ENCODE measurements at regions not wholly inside any gene's neighbourhood (a gene's known extent, or its start where the extent isn't known, plus 50 kb on each side); places are given as distances from the start of the nearest gene placed in this dataset.
"Not testable (repeated sequence)": the region's sequence is repeated elsewhere in the genome, so short reads cannot be mapped to it uniquely, and the experiment has no call there.

DNA sequence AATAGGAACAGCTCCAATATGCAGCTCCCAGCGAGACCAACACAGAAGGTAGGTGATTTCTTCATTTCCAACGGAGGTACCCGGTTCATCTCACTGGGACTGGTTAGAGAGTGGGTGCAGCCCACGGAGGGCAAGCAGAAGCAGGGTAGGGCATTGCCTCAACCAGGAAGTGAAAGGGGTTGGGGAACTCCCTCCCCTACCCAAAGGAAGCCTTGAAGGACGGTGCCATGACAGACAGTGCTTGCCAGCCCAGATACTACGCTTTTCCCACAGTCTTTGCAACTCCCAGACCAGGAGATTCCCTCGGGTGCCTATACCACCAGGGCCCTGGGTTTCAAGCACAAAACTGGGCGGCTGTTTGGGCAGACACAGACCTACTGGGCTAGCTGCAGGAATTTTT, 576.9 kb upstream of the NECTIN3 start:
- no peak for TF ChIP-seq FOXA1 (IDR thresholded peaks at IDR 0.05)
- TF ChIP-seq L3MBTL2 (conservative IDR thresholded peaks at IDR 0.05) = no peak
- TF ChIP-seq FOXM1 (IDR thresholded peaks at IDR 0.05; ENCODE audit: borderline replicate concordance) = no peak
- TF ChIP-seq ELF4 (IDR thresholded peaks at IDR 0.05) = no peak
- TF ChIP-seq TARDBP (IDR thresholded peaks at IDR 0.05) = no peak
- TF ChIP-seq, protein P1, sequence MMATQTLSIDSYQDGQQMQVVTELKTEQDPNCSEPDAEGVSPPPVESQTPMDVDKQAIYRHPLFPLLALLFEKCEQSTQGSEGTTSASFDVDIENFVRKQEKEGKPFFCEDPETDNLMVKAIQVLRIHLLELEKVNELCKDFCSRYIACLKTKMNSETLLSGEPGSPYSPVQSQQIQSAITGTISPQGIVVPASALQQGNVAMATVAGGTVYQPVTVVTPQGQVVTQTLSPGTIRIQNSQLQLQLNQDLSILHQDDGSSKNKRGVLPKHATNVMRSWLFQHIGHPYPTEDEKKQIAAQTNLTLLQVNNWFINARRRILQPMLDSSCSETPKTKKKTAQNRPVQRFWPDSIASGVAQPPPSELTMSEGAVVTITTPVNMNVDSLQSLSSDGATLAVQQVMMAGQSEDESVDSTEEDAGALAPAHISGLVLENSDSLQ (IDR thresholded peaks at IDR 0.05) = no peak
- no peak for DNase-seq (ENCODE audit: extremely low spot score)
- ChIA-PET CTCF (no interaction called here), POLR2A (no interaction called here)

DNA sequence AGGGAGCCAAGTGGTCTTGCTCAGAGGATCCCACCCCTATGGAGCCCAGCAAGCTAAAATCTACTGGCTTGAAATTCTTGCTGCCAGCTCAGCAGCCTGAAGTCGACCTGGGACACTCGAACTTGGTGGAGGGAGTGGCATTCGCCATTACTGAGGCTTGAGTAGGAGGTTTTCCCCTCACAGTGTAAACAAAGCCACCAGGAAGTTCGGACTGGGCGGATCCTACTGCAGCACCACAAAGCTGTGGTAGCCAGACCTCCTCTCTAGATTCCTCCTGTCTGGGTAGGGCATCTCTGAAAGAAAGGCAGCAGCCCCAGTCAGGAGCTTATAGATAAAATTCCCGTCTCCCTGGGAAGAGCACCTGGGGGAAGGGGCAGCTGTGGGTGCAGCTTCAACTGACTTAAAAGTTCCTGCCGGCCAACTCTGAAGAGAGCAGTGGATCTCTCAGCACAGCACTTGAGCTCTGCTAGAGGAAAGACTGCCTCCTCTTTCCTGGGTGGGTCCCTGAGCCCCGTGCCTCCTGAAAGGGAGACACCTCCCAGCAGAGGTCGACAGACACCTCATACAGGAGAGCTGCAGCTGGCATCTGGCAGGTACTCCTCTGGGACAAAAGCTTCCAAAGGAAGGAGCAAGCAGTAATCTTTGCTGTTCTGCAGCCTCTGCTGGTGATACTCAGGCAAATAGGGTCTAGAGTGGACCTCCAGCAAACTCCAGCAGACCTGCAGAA, 576.3 kb upstream of the NECTIN3 start:
- TF ChIP-seq ARNT (IDR thresholded peaks at IDR 0.05) (no peak), ELF4 (IDR thresholded peaks at IDR 0.05) (no peak), SP1 (IDR thresholded peaks at IDR 0.05) (no peak), FOXM1 (IDR thresholded peaks at IDR 0.05; ENCODE audit: borderline replicate concordance) (no peak), LEF1 (IDR thresholded peaks at IDR 0.05; ENCODE audit: borderline replicate concordance) (no peak), SUZ12 (IDR thresholded peaks at IDR 0.05) (no peak), CTBP1 (IDR thresholded peaks at IDR 0.05; ENCODE audit: borderline replicate concordance) (no peak), BHLHE40 (IDR thresholded peaks at IDR 0.05; ENCODE audit: borderline replicate concordance) (no peak), ZNF384 (IDR thresholded peaks at IDR 0.05) (no peak), NFRKB (IDR thresholded peaks at IDR 0.05) (no peak), FOXA1 (IDR thresholded peaks at IDR 0.05) (no peak), FOXK2 (IDR thresholded peaks at IDR 0.05) (no peak)
- no peak for DNase-seq (ENCODE audit: extremely low spot score)
- ChIA-PET POLR2A (no interaction called here), CTCF (no interaction called here)

DNA sequence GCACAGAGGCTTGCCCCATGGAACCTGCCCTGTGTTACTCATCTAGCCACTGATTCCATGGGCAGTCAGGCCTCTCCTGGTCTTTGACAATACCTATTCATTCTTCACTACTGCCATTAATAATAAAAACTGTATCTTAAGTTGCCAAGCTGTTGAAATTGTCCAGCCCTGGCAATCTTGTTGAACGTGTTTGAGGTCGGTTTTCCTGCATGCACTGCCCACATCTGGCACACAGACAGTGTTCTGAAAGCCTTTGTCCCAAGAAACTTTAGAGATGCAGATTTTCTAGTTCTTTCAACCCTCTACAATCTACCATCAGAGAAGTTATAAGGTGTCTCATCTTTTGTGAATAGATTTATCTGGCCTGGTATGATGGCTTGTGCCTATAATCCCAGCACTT, 567.2 kb upstream of the NECTIN3 start:
- ChIA-PET CTCF (no interaction called here), POLR2A (no interaction called here)
- no peak for TF ChIP-seq FOXK2 (IDR thresholded peaks at IDR 0.05)
- no peak for TF ChIP-seq FOXM1 (IDR thresholded peaks at IDR 0.05; ENCODE audit: borderline replicate concordance)
- no peak for TF ChIP-seq TARDBP (IDR thresholded peaks at IDR 0.05)
- TF ChIP-seq ARNT (IDR thresholded peaks at IDR 0.05) = no peak
- no peak for TF ChIP-seq ZNF384 (IDR thresholded peaks at IDR 0.05)
- no peak for TF ChIP-seq HDGF (IDR thresholded peaks at IDR 0.05; ENCODE audit: borderline replicate concordance)
- no peak for TF ChIP-seq SUZ12 (IDR thresholded peaks at IDR 0.05)
- TF ChIP-seq, protein P1 (IDR thresholded peaks at IDR 0.05) = no peak
- TF ChIP-seq L3MBTL2 (conservative IDR thresholded peaks at IDR 0.05) = no peak
- no peak for TF ChIP-seq SP1 (IDR thresholded peaks at IDR 0.05)
- no peak for DNase-seq (ENCODE audit: extremely low spot score)

DNA sequence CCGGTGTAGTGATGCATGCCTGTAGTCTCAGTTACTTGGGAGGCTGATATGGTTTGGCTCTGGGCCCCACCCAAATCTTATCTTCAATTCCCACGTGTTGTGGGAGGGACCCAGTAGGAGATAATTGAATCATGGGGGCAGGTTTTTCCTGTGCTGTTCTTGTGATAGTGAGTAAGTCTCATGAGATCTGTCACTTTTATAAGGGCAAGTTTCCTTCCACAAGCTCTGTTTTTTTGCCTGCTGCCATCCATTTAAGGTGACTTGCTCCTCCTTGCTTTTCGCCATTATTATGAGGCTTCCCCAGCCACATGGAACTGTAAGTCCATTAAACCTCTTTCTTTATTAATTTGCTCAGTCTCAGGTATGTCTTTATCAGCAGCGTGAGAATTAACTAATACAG, 566.7 kb upstream of the NECTIN3 start:
- TF ChIP-seq CTBP1 (IDR thresholded peaks at IDR 0.05; ENCODE audit: borderline replicate concordance) (no peak), L3MBTL2 (conservative IDR thresholded peaks at IDR 0.05) (no peak), TARDBP (IDR thresholded peaks at IDR 0.05) (no peak), ELF4 (IDR thresholded peaks at IDR 0.05) (no peak), ZNF384 (IDR thresholded peaks at IDR 0.05) (no peak), LEF1 (IDR thresholded peaks at IDR 0.05; ENCODE audit: borderline replicate concordance) (no peak), FOXM1 (IDR thresholded peaks at IDR 0.05; ENCODE audit: borderline replicate concordance) (no peak), SUZ12 (IDR thresholded peaks at IDR 0.05) (no peak), ARNT (IDR thresholded peaks at IDR 0.05) (no peak), SP1 (IDR thresholded peaks at IDR 0.05) (no peak), BHLHE40 (IDR thresholded peaks at IDR 0.05; ENCODE audit: borderline replicate concordance) (no peak), NFRKB (IDR thresholded peaks at IDR 0.05) (no peak), FOXK2 (IDR thresholded peaks at IDR 0.05) (no peak), FOXA1 (IDR thresholded peaks at IDR 0.05) (no peak), HDGF (IDR thresholded peaks at IDR 0.05; ENCODE audit: borderline replicate concordance) (no peak)
- ChIA-PET POLR2A (no interaction called here), CTCF (no interaction called here)
- DNase-seq (ENCODE audit: extremely low spot score) = no peak

DNA sequence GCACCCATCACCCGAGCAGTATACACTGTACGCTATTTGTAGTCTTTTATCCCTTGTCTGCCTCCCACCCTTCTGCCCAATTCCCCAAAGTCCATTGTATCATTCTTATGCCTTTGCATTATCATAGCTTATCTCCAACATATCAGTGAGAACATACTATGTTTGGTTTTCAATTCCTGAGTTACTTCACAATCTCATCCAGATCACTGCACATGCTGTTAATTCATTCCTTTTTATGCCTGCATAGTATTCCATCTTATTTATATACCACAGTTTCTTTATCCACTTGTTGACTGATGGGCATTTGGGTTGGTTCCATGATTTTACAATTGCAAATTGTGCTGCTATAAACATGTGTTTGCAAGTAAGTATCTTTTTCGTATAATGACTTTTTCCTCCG, 564.7 kb upstream of the NECTIN3 start:
- POLR2A ChIA-PET = no interaction called here
- no peak for DNase-seq (ENCODE audit: extremely low spot score)
- TF ChIP-seq NFRKB (IDR thresholded peaks at IDR 0.05) (no peak), FOXK2 (IDR thresholded peaks at IDR 0.05) (no peak), ELF4 (IDR thresholded peaks at IDR 0.05) (no peak), LEF1 (IDR thresholded peaks at IDR 0.05; ENCODE audit: borderline replicate concordance) (no peak)
- CTCF ChIA-PET = no interaction called here

DNA sequence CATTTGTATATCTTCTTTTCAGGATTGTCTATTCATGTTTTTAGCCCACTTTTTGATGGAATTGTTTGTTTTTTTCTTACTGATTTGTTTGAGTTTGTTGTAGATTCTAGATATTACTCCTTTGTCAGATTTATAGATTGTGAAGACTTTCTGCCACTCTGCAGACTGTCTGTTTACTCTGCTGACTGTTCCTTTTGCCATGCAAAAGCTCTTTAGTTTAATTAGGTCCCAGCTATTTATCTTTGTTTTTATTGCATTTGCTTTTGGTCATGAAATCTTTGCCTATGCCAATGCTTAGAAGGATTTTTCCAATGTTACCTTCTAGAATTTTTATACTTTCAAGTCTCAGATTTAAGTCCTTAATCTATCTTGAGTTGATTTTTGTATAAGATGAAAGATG, 564.0 kb upstream of the NECTIN3 start:
- DNase-seq (ENCODE audit: extremely low spot score); POLR2A ChIA-PET; CTCF ChIA-PET: not testable (repeated sequence)

DNA sequence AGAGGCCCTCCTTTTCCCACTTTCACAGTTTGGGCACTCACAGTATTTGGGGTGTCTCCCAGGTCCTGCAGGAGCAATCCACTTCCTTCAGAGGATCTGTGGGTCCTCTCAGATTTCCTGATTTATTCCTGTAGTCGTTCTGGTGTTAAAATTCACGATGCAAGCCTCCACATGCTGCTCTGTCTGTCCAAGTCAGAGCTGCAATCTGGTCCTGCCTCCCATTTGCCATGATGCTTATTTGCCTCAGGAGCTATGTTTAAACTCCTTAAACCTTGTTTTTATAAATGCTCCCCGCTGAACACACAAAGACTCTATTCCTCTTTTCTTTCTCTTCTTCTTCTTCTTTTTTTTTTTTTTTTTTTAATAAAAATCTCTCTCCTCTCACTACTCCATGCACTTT, 558.7 kb upstream of the NECTIN3 start:
- CTCF ChIA-PET = no interaction called here
- no peak for TF ChIP-seq LEF1 (IDR thresholded peaks at IDR 0.05; ENCODE audit: borderline replicate concordance)
- no peak for TF ChIP-seq BHLHE40 (IDR thresholded peaks at IDR 0.05; ENCODE audit: borderline replicate concordance)
- TF ChIP-seq SUZ12 (IDR thresholded peaks at IDR 0.05) = no peak
- TF ChIP-seq TARDBP (IDR thresholded peaks at IDR 0.05) = no peak
- TF ChIP-seq, protein P1 (IDR thresholded peaks at IDR 0.05) = no peak
- no peak for TF ChIP-seq FOXM1 (IDR thresholded peaks at IDR 0.05; ENCODE audit: borderline replicate concordance)
- no peak for TF ChIP-seq CTBP1 (IDR thresholded peaks at IDR 0.05; ENCODE audit: borderline replicate concordance)
- TF ChIP-seq FOXK2 (IDR thresholded peaks at IDR 0.05) = no peak
- TF ChIP-seq ZNF384 (IDR thresholded peaks at IDR 0.05) = no peak
- TF ChIP-seq ELF4 (IDR thresholded peaks at IDR 0.05) = no peak
- TF ChIP-seq SP1 (IDR thresholded peaks at IDR 0.05) = no peak
- TF ChIP-seq ARNT (IDR thresholded peaks at IDR 0.05) = no peak
- TF ChIP-seq L3MBTL2 (conservative IDR thresholded peaks at IDR 0.05) = no peak
- POLR2A ChIA-PET = no interaction called here
- DNase-seq (ENCODE audit: extremely low spot score) = no peak

Measured in HEK293T (cell line).